Heart right ventricle (tissue), 16 donors: ENCODE measurements at regions not wholly inside any gene's neighbourhood (a gene's known extent, or its start where the extent isn't known, plus 50 kb on each side); places are given as distances from the start of the nearest gene placed in this dataset.

Experiments used
- ATAC-seq, 8 donors: fragments of 200-7000 bp; cut with Tn5 transposase; one replicate each; pipeline ENCODE4 v1.9.1; 2020; ENCODE audit warnings: mild to moderate bottlenecking in 8 of 8, moderate library complexity in 8 of 8, moderate number of reproducible peaks in 1 of 8
- DNase-seq, 2 donors: peaks; one replicate each; pipeline ENCODE4 v3.0.0-alpha.2; 2020
- H3K27ac ChIP-seq, 10 donors: fragments of 200-600 bp; sonication (generic) in 2 of 10; one replicate each; pipeline versions ENCODE4 v1.5.0 to v1.8.0; 2020 to 2022; ENCODE audit warnings: mild to moderate bottlenecking in 3 of 10
- H3K27me3 ChIP-seq, 7 donors: fragments of 200-600 bp; one replicate each; pipeline ENCODE4 v1.8.0; 2021 to 2022; ENCODE audit warnings: mild to moderate bottlenecking in 2 of 7
- H3K36me3 ChIP-seq, 9 donors: fragments of 200-600 bp; sonication (generic) in 1 of 9; one replicate each; pipeline versions ENCODE4 v1.5.0 to v1.8.0; 2020 to 2022; ENCODE audit warnings: mild to moderate bottlenecking in 2 of 9
- H3K4me1 ChIP-seq, 9 donors: fragments of 200-600 bp; sonication (generic) in 1 of 9; one replicate each; pipeline versions ENCODE4 v1.5.0 to v1.8.0; 2020 to 2022; ENCODE audit warnings: mild to moderate bottlenecking in 4 of 9
- H3K4me3 ChIP-seq, 10 donors: fragments of 200-600 bp; sonication (generic) in 2 of 10; one replicate each; pipeline versions ENCODE4 v1.5.0 to v1.8.0; 2020 to 2022; ENCODE audit warnings: mild to moderate bottlenecking in 7 of 10, moderate library complexity in 2 of 10
- H3K9me3 ChIP-seq, 11 donors: fragments of 200-600 bp in 10 of 11; sonication (generic) in 2 of 11; one replicate each; pipeline versions ENCODE4 v1.5.0 to v1.8.0; 2013 to 2022; ENCODE audit warnings: mild to moderate bottlenecking in 2 of 11, control low read depth in 1 of 11, moderate library complexity in 1 of 11
- WGBS, 2 donors: extraction: QIAGEN DNeasy Blood & Tissue Kit; methylation state at CpG; one replicate each; pipeline ENCODE4 v1.1.7; 2013; ENCODE audit warnings: inconsistent platforms in 1 of 2; 5-methylcytosine and 5-hydroxymethylcytosine counted together
- intact Hi-C, 10 donors: fragments of 100-400 bp; cut with DNase I; formaldehyde crosslinking; loops; one replicate each; pipeline versions ENCODE4 v1.11.1 to v1.14.2; 2022
- TF ChIP-seq, protein P1 (sequence below), 9 donors: fragments of 200-600 bp; sonication (generic) in 2 of 9; IDR thresholded peaks; one replicate each; pipeline versions ENCODE4 v1.5.0 to v1.8.0; 2021 to 2022; ENCODE audit warnings: antibody characterized with exemption in 9 of 9, mild to moderate bottlenecking in 5 of 9, moderate library complexity in 1 of 9
- donor health status: Arrhythmogenic right ventricular cardiomyopathy.
- donor health status: ischemic (EF 13 %, LVEDD 7.1; RV severe dilation, severe dysfunction).
- donor health status: healthy with polysubstance abuse.
- donor health status: DM: no; HTN: yes; CAD: no.
- donor health status: DM: no; HTN: no; CAD: no.
- donor health status: ischemic (EF 25% LVEDD 6.9; RV normal size, moderate dysfunction).
- donor health status: ischemic (EF 25% LVEDD 5.7; RV mildly dilated, moderate dysfunction).
- donor health status: healthy.
- donor health status: DM: yes; HTN: yes; CAD: no.
- donor health status: Ischemic cardiomyopathy.
- donor health status: ischemic (EF 35%, LVEDD 5.7; RV mildly dilated, moderate dysfunction).
- donor health status: nonischemic (EF 11% LVEDD 7.7; RV severe dilation, severe dysfunction).
- donor health status: DM: yes; HTN: yes; CAD: no.
- donor health status: PGD.
- donor health status: ischemic (EF 29% LVEDD 5.4; RV normal size, mild dysfunction).
- donor health status: nonischemic (EF 23%, LVEDD 6.1; RV moderate dilation, normal function).

GRCh38 chr5:12902611-12903010 is 998.4 kb upstream of the CTNND2 start:
- Histone ChIP-seq H3K36me3 (no peaks in the 10 kb centered on the region), H3K27me3 (no peaks in the 10 kb centered on the region), H3K4me3 (no peak overlapping the region), H3K27ac (no peak overlapping the region), H3K9me3 (peaks cover 0 to 5% (median 0%) of the 10 kb centered on the region in 11 donors), H3K4me1 (no peaks in the 10 kb centered on the region)
- DNase-seq (no peak), ATAC-seq (no peak)
- 35 to 37% methylated on average over 4 of the region's 4 CpGs for WGBS, 2 donors
- intact Hi-C loops = no loop called here
- TF ChIP-seq, protein P1, sequence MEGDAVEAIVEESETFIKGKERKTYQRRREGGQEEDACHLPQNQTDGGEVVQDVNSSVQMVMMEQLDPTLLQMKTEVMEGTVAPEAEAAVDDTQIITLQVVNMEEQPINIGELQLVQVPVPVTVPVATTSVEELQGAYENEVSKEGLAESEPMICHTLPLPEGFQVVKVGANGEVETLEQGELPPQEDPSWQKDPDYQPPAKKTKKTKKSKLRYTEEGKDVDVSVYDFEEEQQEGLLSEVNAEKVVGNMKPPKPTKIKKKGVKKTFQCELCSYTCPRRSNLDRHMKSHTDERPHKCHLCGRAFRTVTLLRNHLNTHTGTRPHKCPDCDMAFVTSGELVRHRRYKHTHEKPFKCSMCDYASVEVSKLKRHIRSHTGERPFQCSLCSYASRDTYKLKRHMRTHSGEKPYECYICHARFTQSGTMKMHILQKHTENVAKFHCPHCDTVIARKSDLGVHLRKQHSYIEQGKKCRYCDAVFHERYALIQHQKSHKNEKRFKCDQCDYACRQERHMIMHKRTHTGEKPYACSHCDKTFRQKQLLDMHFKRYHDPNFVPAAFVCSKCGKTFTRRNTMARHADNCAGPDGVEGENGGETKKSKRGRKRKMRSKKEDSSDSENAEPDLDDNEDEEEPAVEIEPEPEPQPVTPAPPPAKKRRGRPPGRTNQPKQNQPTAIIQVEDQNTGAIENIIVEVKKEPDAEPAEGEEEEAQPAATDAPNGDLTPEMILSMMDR (IDR thresholded peaks at IDR 0.05) = no peak

- Histone ChIP-seq H3K36me3 (no peaks in the 10 kb centered on the region), H3K9me3 (peaks cover 0 to 5% (median 0%) of the 10 kb centered on the region in 11 donors), H3K27ac (no peak overlapping the region), H3K4me1 (no peaks in the 10 kb centered on the region), H3K4me3 (no peak overlapping the region), H3K27me3 (no peaks in the 10 kb centered on the region)
- TF ChIP-seq, protein P1 (IDR thresholded peaks at IDR 0.05) = no peak
- DNase-seq (no peak), ATAC-seq (no peak)
- WGBS, 2 donors = 72 to 81% methylated on average over 1 of the region's 1 CpG
- intact Hi-C loops = no loop called here
Observed at GRCh38 chr5:12901696-12902095, 997.5 kb upstream of the CTNND2 start.

DNA sequence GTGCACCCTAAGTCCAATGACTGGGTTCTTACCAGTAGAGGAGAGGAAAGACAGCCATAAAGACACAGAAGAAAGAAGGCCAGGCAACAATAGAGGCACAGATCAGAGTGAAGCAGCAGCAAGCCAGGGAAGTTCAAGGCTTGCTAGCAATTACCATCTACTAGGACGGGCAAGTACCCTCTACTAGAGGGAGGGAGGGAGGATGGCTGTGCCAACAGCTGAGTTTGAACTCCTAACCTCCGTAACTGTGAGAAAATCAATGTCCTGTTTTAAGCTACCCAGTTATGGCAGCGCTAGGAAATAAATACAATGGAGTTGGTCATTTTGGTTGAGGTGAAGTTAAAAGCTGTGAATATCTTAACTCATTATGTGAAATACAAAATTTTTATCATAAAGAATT is 991.8 kb upstream of the CTNND2 start:
- intact Hi-C loops = no loop called here
- no peak for ATAC-seq
- DNase-seq = no peak
- WGBS, 2 donors = 77 to 83% methylated on average over 3 of the region's 3 CpGs
- H3K36me3 ChIP-seq = no peaks in the 10 kb centered on the region
- no peaks in the 10 kb centered on the region for H3K4me1 ChIP-seq
- H3K27me3 ChIP-seq = no peaks in the 10 kb centered on the region
- no peak overlapping the region for H3K27ac ChIP-seq
- peaks cover 0 to 3% (median 0%) of the 10 kb centered on the region in 11 donors for H3K9me3 ChIP-seq
- no peak overlapping the region for H3K4me3 ChIP-seq
- TF ChIP-seq, protein P1 (IDR thresholded peaks at IDR 0.05) = no peak

- Histone ChIP-seq H3K4me1 (no peaks in the 10 kb centered on the region), H3K36me3 (no peaks in the 10 kb centered on the region), H3K4me3 (no peak overlapping the region), H3K27ac (no peak overlapping the region), H3K9me3 (peaks cover 0 to 4% (median 0%) of the 10 kb centered on the region in 11 donors), H3K27me3 (no peaks in the 10 kb centered on the region)
- DNase-seq = no peak
- TF ChIP-seq, protein P1 (IDR thresholded peaks at IDR 0.05) = no peak
- no peak for ATAC-seq
- intact Hi-C loops = no loop called here
- 70 to 75% methylated on average over 2 of the region's 2 CpGs for whole genome bisulfite sequencing, 2 donors
Observed at GRCh38 chr5:12885018-12885417, 980.8 kb upstream of the CTNND2 start.
